IMR-90 (cell line): ENCODE measurements at regions not wholly inside any gene's neighbourhood (a gene's known extent, or its start where the extent isn't known, plus 50 kb on each side); places are given as distances from the start of the nearest gene placed in this dataset.

Source experiments
- CTCF ChIP-seq: conservative IDR thresholded peaks from 2 replicates; pipeline ENCODE4 v1.5.1; 2012; ENCODE audit warnings: mild to moderate bottlenecking, low read depth, low read length, improper control_type of control experiment
- POLR2A ChIP-seq: IDR thresholded peaks from 2 replicates; pipeline ENCODE4 v1.6.1; 2012; ENCODE audit warnings: mild to moderate bottlenecking, low read depth, low read length

GRCh38 chr2:45260946-45261345, 251.7 kb upstream of the SIX2 start:
- no peak for TF ChIP-seq CTCF
- TF ChIP-seq POLR2A, result no peak
